WTC11 (cell line): ENCODE measurements at regions not wholly inside any gene's neighbourhood (a gene's known extent, or its start where the extent isn't known, plus 50 kb on each side); places are given as distances from the start of the nearest gene placed in this dataset.

ENCODE experiments used
- ESRRA ChIP-seq: sonication (generic); formaldehyde crosslinking; IDR thresholded peaks from 2 replicates; pipeline ENCODE4 v1.8.1; 2022; ENCODE audit warnings: mild to moderate bottlenecking, missing genetic modification reagents, borderline replicate concordance
- RELA ChIP-seq: sonication (generic); formaldehyde crosslinking; IDR thresholded peaks from 2 replicates; pipeline ENCODE4 v1.8.1; 2022; ENCODE audit warnings: missing genetic modification reagents, mild to moderate bottlenecking, borderline replicate concordance

- TF ChIP-seq ESRRA (CRISPR knock-in tag) (no peak), RELA (no peak)
These were observed 288.9 kb upstream of the MPDZ start for GRCh38 chr9:13568405-13568804.
